ENCODE measurements at regions not wholly inside any gene's neighbourhood (a gene's known extent, or its start where the extent isn't known, plus 50 kb on each side); places are given as distances from the start of the nearest gene placed in this dataset.

DNA sequence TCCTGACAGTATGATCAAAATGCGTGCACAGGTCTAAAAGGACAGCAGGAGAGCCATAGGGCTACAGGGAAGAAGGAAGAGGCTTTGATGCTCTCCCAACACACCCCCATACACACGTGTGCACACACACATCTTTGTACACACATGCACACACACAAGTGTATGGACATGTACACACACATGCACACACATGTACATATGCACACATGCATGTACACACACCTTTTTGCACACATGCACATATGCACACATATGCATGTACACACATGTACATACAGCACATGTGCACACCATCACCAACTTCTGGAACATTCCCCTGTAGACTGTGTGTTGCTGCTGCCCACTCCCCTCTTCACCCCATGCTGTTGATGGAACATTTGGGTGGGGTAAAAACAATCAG is 255.6 kb upstream of the CTBP2 start:
- TF ChIP-seq POLR2AphosphoS5 (IDR thresholded peaks at IDR 0.05; ENCODE audit: borderline replicate concordance, low read depth, low read length) (no peak), EZH2 (IDR thresholded peaks at IDR 0.05) (no peak)

All from SK-N-MC (cell line).